HG03520 (cell line): ENCODE measurements at regions not wholly inside any gene's neighbourhood (a gene's known extent, or its start where the extent isn't known, plus 50 kb on each side); places are given as distances from the start of the nearest gene placed in this dataset.
"Not testable (repeated sequence)": the region's sequence is repeated elsewhere in the genome, so short reads cannot be mapped to it uniquely, and the experiment has no call there.

Experiments used
- ATAC-seq: cut with Tn5 transposase; IDR thresholded peaks from one replicate; pipeline ENCODE4 v1.9.1; 2021; ENCODE audit warnings: mild to moderate bottlenecking, moderate library complexity; ENCODE audit not compliant: unreplicated experiment

GRCh38 chr3:176093892-176094291 is 1103.4 kb downstream of the TBL1XR1 start:
- not testable (repeated sequence) for ATAC-seq

- no peak for ATAC-seq
These were observed 1106.6 kb downstream of the TBL1XR1 start for GRCh38 chr3:176090727-176091126.

GRCh38 chr3:176088962-176089383 is 1108.3 kb downstream of the TBL1XR1 start:
- ATAC-seq: no peak

GRCh38 chr3:176087066-176087697 is 1110.1 kb downstream of the TBL1XR1 start:
- no peak for ATAC-seq

GRCh38 chr3:176079785-176080184 is 1117.5 kb downstream of the TBL1XR1 start:
- ATAC-seq: no peak

GRCh38 chr3:176078906-176079305 is 1118.4 kb downstream of the TBL1XR1 start:
- ATAC-seq: no peak

GRCh38 chr3:176075491-176075890 is 1121.8 kb downstream of the TBL1XR1 start:
- no peak for ATAC-seq

GRCh38 chr3:176075046-176075445 is 1122.2 kb downstream of the TBL1XR1 start:
- ATAC-seq: no peak

- ATAC-seq: no peak
These were observed 1123.2 kb downstream of the TBL1XR1 start for GRCh38 chr3:176074096-176074495.

GRCh38 chr3:176071943-176072342 is 1125.3 kb downstream of the TBL1XR1 start:
- ATAC-seq: no peak

- no peak for ATAC-seq
These were observed 1128.5 kb downstream of the TBL1XR1 start for GRCh38 chr3:176068750-176069149.

GRCh38 chr3:176058856-176059255 is 1138.4 kb downstream of the TBL1XR1 start:
- no peak for ATAC-seq

- ATAC-seq: no peak
These were observed 1141.4 kb downstream of the TBL1XR1 start for GRCh38 chr3:176055836-176056235.

GRCh38 chr3:176051766-176052165 is 1145.5 kb downstream of the TBL1XR1 start:
- no peak for ATAC-seq

- ATAC-seq: no peak
These were observed 1150.6 kb downstream of the TBL1XR1 start for GRCh38 chr3:176046703-176047102.

- ATAC-seq: no peak
These were observed 1155.5 kb downstream of the TBL1XR1 start for GRCh38 chr3:176041812-176042211.

- ATAC-seq: no peak
These were observed 1156.1 kb downstream of the TBL1XR1 start for GRCh38 chr3:176041185-176041584.

- no peak for ATAC-seq
These were observed 1159.6 kb downstream of the TBL1XR1 start for GRCh38 chr3:176037636-176038035.

GRCh38 chr3:176032043-176032442 is 1165.2 kb downstream of the TBL1XR1 start:
- ATAC-seq: no peak

- ATAC-seq: not testable (repeated sequence)
These were observed 1157.1 kb downstream of the NAALADL2 start for GRCh38 chr3:176016203-176016602.

- not testable (repeated sequence) for ATAC-seq
These were observed 1156.1 kb downstream of the NAALADL2 start for GRCh38 chr3:176015228-176015627.

- no peak for ATAC-seq
These were observed 1150.1 kb downstream of the NAALADL2 start for GRCh38 chr3:176009256-176009655.

GRCh38 chr3:176005564-176005963 is 1146.4 kb downstream of the NAALADL2 start:
- no peak for ATAC-seq
